ENCODE measurements at regions not wholly inside any gene's neighbourhood (a gene's known extent, or its start where the extent isn't known, plus 50 kb on each side); places are given as distances from the start of the nearest gene placed in this dataset.

- Mint-ChIP-seq H3K36me3 (no peaks in the 10 kb centered on the region), H3K4me1 (no peaks in the 10 kb centered on the region), H3K4me3 (no peak overlapping the region), H3K27ac (no peak overlapping the region), H3K27me3 (peaks cover 2 to 21% (median 11%) of the 10 kb centered on the region in 5 donors), H3K9me3 (no peaks in the 10 kb centered on the region)
- intact Hi-C loops (cut with micrococcal nuclease) = no loop called here
- ATAC-seq (no peak), DNase-seq (no peak)
- ChIA-PET CTCF (no interaction called here), POLR2A (no interaction called here)
- H3K4me1 ChIP-seq (ENCODE audit: control insufficient read depth in 2 of 2, insufficient read depth in 2 of 2, low read length in 2 of 2) = no peaks in the 10 kb centered on the region
- H3K9me3 ChIP-seq (ENCODE audit: control insufficient read depth in 2 of 3, low read length in 3 of 3) = no peaks in the 10 kb centered on the region
- no peaks in the 10 kb centered on the region for H3K36me3 ChIP-seq (ENCODE audit: control insufficient read depth in 2 of 3, insufficient read depth in 3 of 3, low read length in 3 of 3)
- H3K4me3 ChIP-seq (ENCODE audit: low read length) = no peak overlapping the region
- no peaks in the 10 kb centered on the region for H3K27me3 ChIP-seq (ENCODE audit: control insufficient read depth in 2 of 2, insufficient read depth in 2 of 2, low read length in 2 of 2)
- H3K27ac ChIP-seq (ENCODE audit: low read depth, low read length) = no peak overlapping the region
Measured at GRCh38 chr21:37983336-37984095, 67.3 kb upstream of the KCNJ6 start.

DNA sequence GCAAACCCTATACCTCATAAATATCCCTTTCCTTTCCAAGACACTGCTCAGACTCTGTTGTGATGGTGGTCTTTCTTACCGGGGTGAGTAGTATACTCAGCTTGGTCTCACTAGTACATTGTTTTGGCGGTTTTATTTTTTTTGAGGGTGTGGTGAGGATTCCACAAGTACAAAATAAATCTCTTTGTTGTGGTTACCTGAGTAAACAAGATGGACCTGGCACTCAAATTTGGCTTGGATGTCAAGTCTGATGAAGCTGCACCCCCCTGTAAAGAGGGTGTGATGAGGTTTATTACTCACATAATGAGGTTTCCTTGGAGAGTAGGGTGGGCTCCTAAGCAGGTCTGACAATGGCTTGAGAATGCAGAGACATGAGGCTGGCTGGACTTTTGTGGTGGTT lies 68.2 kb upstream of the KCNJ6 start:
- CTCF ChIA-PET = no interaction called here
- H3K9me3 ChIP-seq (ENCODE audit: control insufficient read depth in 2 of 3, low read length in 3 of 3) = no peaks in the 10 kb centered on the region

DNA sequence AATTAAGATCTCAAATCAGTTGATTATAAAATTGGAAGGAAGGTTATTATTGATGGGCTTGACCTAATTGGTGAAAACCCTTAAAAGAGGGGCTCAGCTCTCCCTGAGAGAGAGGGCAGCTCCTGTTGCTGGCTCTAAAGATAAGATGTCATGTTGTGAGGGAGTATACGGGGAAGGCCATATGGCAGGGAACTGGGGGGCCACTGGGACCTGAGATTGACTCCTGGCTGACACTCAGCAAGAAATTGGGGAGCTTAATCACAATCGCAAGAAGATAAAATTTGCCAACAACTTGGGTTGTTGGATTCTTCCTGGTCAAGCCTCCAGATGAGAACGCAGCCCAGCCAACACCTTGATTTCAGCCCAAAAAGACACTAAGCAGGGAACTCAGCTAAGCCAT lies 69.7 kb upstream of the KCNJ6 start:
- intact Hi-C loops (cut with micrococcal nuclease) = no loop called here
- no peaks in the 10 kb centered on the region for H3K9me3 ChIP-seq (ENCODE audit: control insufficient read depth in 2 of 3, low read length in 3 of 3)
- no peaks in the 10 kb centered on the region for H3K4me1 ChIP-seq (ENCODE audit: control insufficient read depth in 2 of 2, insufficient read depth in 2 of 2, low read length in 2 of 2)
- CTCF ChIA-PET = no interaction called here
- POLR2A ChIA-PET = no interaction called here
- H3K4me3 ChIP-seq (ENCODE audit: low read length) = no peak overlapping the region
- no peaks in the 10 kb centered on the region for H3K27me3 ChIP-seq (ENCODE audit: control insufficient read depth in 2 of 2, insufficient read depth in 2 of 2, low read length in 2 of 2)
- H3K27me3 Mint-ChIP-seq = peaks cover 2 to 24% (median 17%) of the 10 kb centered on the region in 5 donors
- H3K9me3 Mint-ChIP-seq = no peaks in the 10 kb centered on the region
- no peaks in the 10 kb centered on the region for H3K36me3 Mint-ChIP-seq
- DNase-seq (no peak), ATAC-seq (no peak)
- H3K4me1 Mint-ChIP-seq = no peaks in the 10 kb centered on the region
- no peaks in the 10 kb centered on the region for H3K36me3 ChIP-seq (ENCODE audit: control insufficient read depth in 2 of 3, insufficient read depth in 3 of 3, low read length in 3 of 3)
- H3K27ac ChIP-seq (ENCODE audit: low read depth, low read length) = no peak overlapping the region
- H3K4me3 Mint-ChIP-seq = no peak overlapping the region
- no peak overlapping the region for H3K27ac Mint-ChIP-seq

More for the DNA sequence above, 68.2 kb upstream of the KCNJ6 start:
- H3K27ac ChIP-seq (ENCODE audit: low read depth, low read length) = no peak overlapping the region
- no peaks in the 10 kb centered on the region for H3K36me3 ChIP-seq (ENCODE audit: control insufficient read depth in 2 of 3, insufficient read depth in 3 of 3, low read length in 3 of 3)
- intact Hi-C loops (cut with micrococcal nuclease) = no loop called here
- H3K4me3 ChIP-seq (ENCODE audit: low read length) = no peak overlapping the region
- no peaks in the 10 kb centered on the region for H3K4me1 ChIP-seq (ENCODE audit: control insufficient read depth in 2 of 2, insufficient read depth in 2 of 2, low read length in 2 of 2)
- POLR2A ChIA-PET = no interaction called here
- no peaks in the 10 kb centered on the region for H3K27me3 ChIP-seq (ENCODE audit: control insufficient read depth in 2 of 2, insufficient read depth in 2 of 2, low read length in 2 of 2)
- DNase-seq (no peak), ATAC-seq (no peak)
- Mint-ChIP-seq H3K4me1 (no peaks in the 10 kb centered on the region), H3K27ac (no peak overlapping the region), H3K36me3 (no peaks in the 10 kb centered on the region), H3K9me3 (no peaks in the 10 kb centered on the region), H3K27me3 (peaks cover 2 to 21% (median 16%) of the 10 kb centered on the region in 5 donors), H3K4me3 (no peak overlapping the region)

- DNase-seq = no peak
- Histone ChIP-seq H3K27me3 (ENCODE audit: control insufficient read depth in 2 of 2, insufficient read depth in 2 of 2, low read length in 2 of 2) (no peaks in the 10 kb centered on the region), H3K27ac (ENCODE audit: low read depth, low read length) (no peak overlapping the region), H3K36me3 (ENCODE audit: control insufficient read depth in 2 of 3, insufficient read depth in 3 of 3, low read length in 3 of 3) (no peaks in the 10 kb centered on the region), H3K4me1 (ENCODE audit: control insufficient read depth in 2 of 2, insufficient read depth in 2 of 2, low read length in 2 of 2) (no peaks in the 10 kb centered on the region), H3K9me3 (ENCODE audit: control insufficient read depth in 2 of 3, low read length in 3 of 3) (no peaks in the 10 kb centered on the region), H3K4me3 (ENCODE audit: low read length) (no peak overlapping the region)
- Mint-ChIP-seq H3K27ac (no peak overlapping the region), H3K27me3 (peaks cover 2 to 25% (median 24%) of the 10 kb centered on the region in 5 donors), H3K4me1 (no peaks in the 10 kb centered on the region), H3K9me3 (no peaks in the 10 kb centered on the region), H3K36me3 (no peaks in the 10 kb centered on the region), H3K4me3 (no peak overlapping the region)
- intact Hi-C loops (cut with micrococcal nuclease) = no loop called here
- ChIA-PET POLR2A (no interaction called here), CTCF (no interaction called here)
- no peak for ATAC-seq
Measured at GRCh38 chr21:37986751-37987399, 70.6 kb upstream of the KCNJ6 start.

- Histone ChIP-seq H3K4me3 (ENCODE audit: low read length) (no peak overlapping the region), H3K4me1 (ENCODE audit: control insufficient read depth in 2 of 2, insufficient read depth in 2 of 2, low read length in 2 of 2) (no peaks in the 10 kb centered on the region), H3K27ac (ENCODE audit: low read depth, low read length) (no peak overlapping the region), H3K27me3 (ENCODE audit: control insufficient read depth in 2 of 2, insufficient read depth in 2 of 2, low read length in 2 of 2) (no peaks in the 10 kb centered on the region), H3K9me3 (ENCODE audit: control insufficient read depth in 2 of 3, low read length in 3 of 3) (no peaks in the 10 kb centered on the region), H3K36me3 (ENCODE audit: control insufficient read depth in 2 of 3, insufficient read depth in 3 of 3, low read length in 3 of 3) (no peaks in the 10 kb centered on the region)
- Mint-ChIP-seq H3K36me3 (no peaks in the 10 kb centered on the region), H3K9me3 (no peaks in the 10 kb centered on the region), H3K27me3 (peaks cover 6 to 28% (median 27%) of the 10 kb centered on the region in 5 donors), H3K4me3 (no peak overlapping the region), H3K4me1 (no peaks in the 10 kb centered on the region), H3K27ac (no peak overlapping the region)
- ChIA-PET POLR2A (no interaction called here), CTCF (no interaction called here)
- DNase-seq = no peak
- intact Hi-C loops (cut with micrococcal nuclease) = no loop called here
- ATAC-seq = no peak
Measured at GRCh38 chr21:37987668-37988067, 71.4 kb upstream of the KCNJ6 start.

DNA sequence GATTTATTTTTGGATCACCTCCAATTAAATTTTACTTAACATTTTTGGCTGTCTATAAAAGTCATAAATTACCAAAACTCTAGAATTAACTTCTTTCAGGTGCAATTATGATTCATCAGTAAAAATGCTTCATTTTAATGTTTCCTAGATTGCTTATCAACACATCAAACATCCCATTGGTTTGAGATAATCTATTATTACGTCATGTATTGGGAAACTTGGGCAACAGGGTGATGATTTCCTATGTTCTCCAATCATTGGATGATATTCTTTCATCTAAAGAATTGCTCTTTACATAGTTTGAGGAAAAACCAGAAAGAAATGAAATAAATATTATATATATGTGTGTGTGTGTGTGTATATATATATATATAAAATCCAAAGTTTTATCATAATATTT lies 76.8 kb upstream of the KCNJ6 start:
- H3K4me3 Mint-ChIP-seq = no peak overlapping the region
- Histone ChIP-seq H3K27ac (ENCODE audit: low read depth, low read length) (no peak overlapping the region), H3K4me3 (ENCODE audit: low read length) (no peak overlapping the region), H3K27me3 (ENCODE audit: control insufficient read depth in 2 of 2, insufficient read depth in 2 of 2, low read length in 2 of 2) (no peaks in the 10 kb centered on the region), H3K36me3 (ENCODE audit: control insufficient read depth in 2 of 3, insufficient read depth in 3 of 3, low read length in 3 of 3) (no peaks in the 10 kb centered on the region), H3K4me1 (ENCODE audit: control insufficient read depth in 2 of 2, insufficient read depth in 2 of 2, low read length in 2 of 2) (no peaks in the 10 kb centered on the region), H3K9me3 (ENCODE audit: control insufficient read depth in 2 of 3, low read length in 3 of 3) (no peaks in the 10 kb centered on the region)
- H3K36me3 Mint-ChIP-seq = no peaks in the 10 kb centered on the region
- no peaks in the 10 kb centered on the region for H3K4me1 Mint-ChIP-seq
- ATAC-seq = no peak
- H3K27me3 Mint-ChIP-seq = peaks cover 4 to 35% (median 19%) of the 10 kb centered on the region in 5 donors
- no peak for DNase-seq
- ChIA-PET POLR2A (no interaction called here), CTCF (no interaction called here)
- H3K27ac Mint-ChIP-seq = no peak overlapping the region
- intact Hi-C loops (cut with micrococcal nuclease) = no loop called here
- H3K9me3 Mint-ChIP-seq = peaks cover 0 to 2% (median 0%) of the 10 kb centered on the region in 11 donors

DNA sequence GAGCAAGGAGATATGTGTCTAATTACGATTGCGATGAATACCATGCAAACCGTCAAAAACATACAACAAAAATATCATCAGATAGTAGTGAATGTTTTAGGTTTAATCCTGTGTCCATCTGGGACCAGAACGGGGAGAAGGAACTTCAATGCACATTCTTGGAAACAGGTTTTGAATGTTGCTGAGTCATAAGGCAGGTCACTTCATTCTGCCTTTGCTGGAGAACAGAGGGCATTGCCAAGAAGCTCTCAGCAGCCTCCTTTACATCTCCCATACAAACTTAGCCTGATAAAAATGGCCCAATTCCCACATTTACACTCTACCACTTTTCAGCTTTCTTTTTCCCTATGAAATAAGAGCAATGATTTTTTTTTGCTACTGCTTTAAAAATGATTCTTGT lies 78.0 kb upstream of the KCNJ6 start:
- Mint-ChIP-seq H3K4me1 (no peaks in the 10 kb centered on the region), H3K4me3 (no peak overlapping the region), H3K36me3 (no peaks in the 10 kb centered on the region), H3K9me3 (peaks cover 0 to 2% (median 0%) of the 10 kb centered on the region in 11 donors), H3K27me3 (peaks cover 4 to 25% (median 19%) of the 10 kb centered on the region in 5 donors), H3K27ac (no peak overlapping the region)
- Histone ChIP-seq H3K27me3 (ENCODE audit: control insufficient read depth in 2 of 2, insufficient read depth in 2 of 2, low read length in 2 of 2) (no peaks in the 10 kb centered on the region), H3K27ac (ENCODE audit: low read depth, low read length) (no peak overlapping the region), H3K36me3 (ENCODE audit: control insufficient read depth in 2 of 3, insufficient read depth in 3 of 3, low read length in 3 of 3) (no peaks in the 10 kb centered on the region), H3K4me1 (ENCODE audit: control insufficient read depth in 2 of 2, insufficient read depth in 2 of 2, low read length in 2 of 2) (no peaks in the 10 kb centered on the region), H3K9me3 (ENCODE audit: control insufficient read depth in 2 of 3, low read length in 3 of 3) (no peaks in the 10 kb centered on the region), H3K4me3 (ENCODE audit: low read length) (no peak overlapping the region)
- intact Hi-C loops (cut with micrococcal nuclease) = no loop called here
- CTCF ChIA-PET = interaction anchor here (0.5 kb wide), 1 partner anchor 1747 kb away, joined by 3 read pairs; no protein-coding TSS in a partner anchor
- POLR2A ChIA-PET = no interaction called here
- no peak for ATAC-seq
- DNase-seq = no peak
